Testis (tissue), 2 donors: ENCODE measurements at regions not wholly inside any gene's neighbourhood (a gene's known extent, or its start where the extent isn't known, plus 50 kb on each side); places are given as distances from the start of the nearest gene placed in this dataset.

Experiments used
- DNase-seq: peaks from one replicate; pipeline ENCODE4 v3.0.0-alpha.2; 2019
- H3K27ac ChIP-seq, 2 donors: fragments of 200-600 bp; sonication (generic); one replicate each; pipeline ENCODE4 v1.5.1; 2019
- H3K27me3 ChIP-seq: fragments of 200-600 bp; sonication (generic); one replicate; pipeline ENCODE4 v1.5.1; 2019
- H3K36me3 ChIP-seq: fragments of 200-600 bp; sonication (generic); one replicate; pipeline ENCODE4 v1.5.1; 2017; ENCODE audit warnings: low read depth; ENCODE audit errors: missing control alignments
- H3K4me1 ChIP-seq: fragments of 200-600 bp; sonication (generic); one replicate; pipeline ENCODE4 v1.5.1; 2019
- H3K4me3 ChIP-seq, 2 donors: fragments of 200-600 bp; sonication (generic); one replicate each; pipeline ENCODE4 v1.5.1; 2017 to 2019
- H3K9me3 ChIP-seq: fragments of 200-600 bp; sonication (generic); one replicate; pipeline ENCODE4 v1.5.1; 2017
- POLR2A ChIP-seq: fragments of 450-650 bp; IDR thresholded peaks from one replicate; pipeline ENCODE4 v1.6.1; 2017; ENCODE audit warnings: antibody characterized with exemption, mild to moderate bottlenecking, moderate library complexity
- WGBS, 2 donors: methylation state at CpG; one replicate each; pipeline ENCODE4 v1.1.5; 2018; 5-methylcytosine and 5-hydroxymethylcytosine counted together
- intact Hi-C: fragments of 100-400 bp; cut with DNase I; formaldehyde crosslinking; loops from one replicate; pipeline ENCODE4 v1.15.1; 2023; ENCODE audit warnings: low total_unique reads
- TF ChIP-seq, protein P1 (sequence below), 3 experiments: fragments of 450-650 bp in 2 of 3; fragments of 200-600 bp in 1 of 3; sonication (generic) in 1 of 3; IDR thresholded peaks; one replicate each; pipeline ENCODE4 v1.5.1; 2016 to 2019; ENCODE audit warnings: antibody characterized with exemption in 3 of 3, mild to moderate bottlenecking in 2 of 3, moderate library complexity in 1 of 3

DNA sequence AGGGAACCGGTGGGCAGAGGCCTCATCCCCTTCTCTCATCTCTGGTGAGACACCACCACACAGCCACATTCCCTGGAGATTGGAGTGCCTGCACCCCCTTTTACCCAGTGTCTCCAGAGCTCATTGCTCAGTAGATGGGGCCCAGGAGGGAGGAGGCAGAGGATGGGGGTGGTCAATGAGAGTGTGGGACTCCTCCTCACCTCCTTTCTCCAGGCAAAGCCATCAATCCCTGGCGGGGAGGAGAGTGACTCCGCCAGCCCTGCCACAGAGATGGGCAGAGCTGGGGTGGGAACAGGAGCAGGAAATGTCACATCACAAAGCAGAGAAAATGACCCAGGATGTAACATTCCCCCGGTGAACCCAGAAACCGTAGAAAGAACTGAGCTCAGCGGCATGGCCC lies 117.2 kb downstream of the MATN1 start:
- Histone ChIP-seq H3K9me3 (no peaks in the 10 kb centered on the region), H3K27me3 (no peaks in the 10 kb centered on the region), H3K4me1 (no peaks in the 10 kb centered on the region), H3K4me3 (no peak overlapping the region), H3K27ac (no peak overlapping the region), H3K36me3 (no peaks in the 10 kb centered on the region)
- intact Hi-C loops, result no loop called here
- WGBS, 2 donors, result 61 to 73% methylated on average over 4 to 6 of the region's 6 CpGs
- TF ChIP-seq, protein P1, sequence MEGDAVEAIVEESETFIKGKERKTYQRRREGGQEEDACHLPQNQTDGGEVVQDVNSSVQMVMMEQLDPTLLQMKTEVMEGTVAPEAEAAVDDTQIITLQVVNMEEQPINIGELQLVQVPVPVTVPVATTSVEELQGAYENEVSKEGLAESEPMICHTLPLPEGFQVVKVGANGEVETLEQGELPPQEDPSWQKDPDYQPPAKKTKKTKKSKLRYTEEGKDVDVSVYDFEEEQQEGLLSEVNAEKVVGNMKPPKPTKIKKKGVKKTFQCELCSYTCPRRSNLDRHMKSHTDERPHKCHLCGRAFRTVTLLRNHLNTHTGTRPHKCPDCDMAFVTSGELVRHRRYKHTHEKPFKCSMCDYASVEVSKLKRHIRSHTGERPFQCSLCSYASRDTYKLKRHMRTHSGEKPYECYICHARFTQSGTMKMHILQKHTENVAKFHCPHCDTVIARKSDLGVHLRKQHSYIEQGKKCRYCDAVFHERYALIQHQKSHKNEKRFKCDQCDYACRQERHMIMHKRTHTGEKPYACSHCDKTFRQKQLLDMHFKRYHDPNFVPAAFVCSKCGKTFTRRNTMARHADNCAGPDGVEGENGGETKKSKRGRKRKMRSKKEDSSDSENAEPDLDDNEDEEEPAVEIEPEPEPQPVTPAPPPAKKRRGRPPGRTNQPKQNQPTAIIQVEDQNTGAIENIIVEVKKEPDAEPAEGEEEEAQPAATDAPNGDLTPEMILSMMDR (IDR thresholded peaks at IDR 0.05), result no peak
- no peak for TF ChIP-seq POLR2A
- no peak for DNase-seq

DNA sequence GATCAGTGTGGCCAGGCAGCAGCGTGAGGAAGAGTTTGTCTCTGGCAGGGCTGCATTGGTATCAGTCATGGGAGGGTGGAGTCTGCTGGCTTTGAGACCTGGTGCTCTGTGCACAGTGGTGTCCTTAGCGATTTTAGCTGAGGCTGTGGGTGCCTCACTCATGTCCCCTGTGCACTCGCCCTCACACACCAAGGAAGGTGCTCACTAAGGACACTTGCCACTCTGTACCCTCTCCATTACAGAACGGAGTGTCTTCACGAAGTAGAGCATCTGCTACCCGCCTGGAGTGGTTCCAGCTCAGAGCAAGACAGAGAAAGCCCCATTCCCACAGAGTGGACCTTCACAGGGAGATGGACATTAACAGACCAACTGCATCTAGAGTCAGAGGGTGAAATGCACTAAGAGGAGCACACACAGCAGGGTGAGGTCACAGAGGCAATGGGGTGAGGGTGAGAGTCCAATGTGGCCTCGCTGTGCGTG lies 117.9 kb downstream of the MATN1 start:
- no peak for DNase-seq
- 66 to 85% methylated on average over 5 to 8 of the region's 8 CpGs for WGBS, 2 donors
- intact Hi-C loops, result no loop called here

DNA sequence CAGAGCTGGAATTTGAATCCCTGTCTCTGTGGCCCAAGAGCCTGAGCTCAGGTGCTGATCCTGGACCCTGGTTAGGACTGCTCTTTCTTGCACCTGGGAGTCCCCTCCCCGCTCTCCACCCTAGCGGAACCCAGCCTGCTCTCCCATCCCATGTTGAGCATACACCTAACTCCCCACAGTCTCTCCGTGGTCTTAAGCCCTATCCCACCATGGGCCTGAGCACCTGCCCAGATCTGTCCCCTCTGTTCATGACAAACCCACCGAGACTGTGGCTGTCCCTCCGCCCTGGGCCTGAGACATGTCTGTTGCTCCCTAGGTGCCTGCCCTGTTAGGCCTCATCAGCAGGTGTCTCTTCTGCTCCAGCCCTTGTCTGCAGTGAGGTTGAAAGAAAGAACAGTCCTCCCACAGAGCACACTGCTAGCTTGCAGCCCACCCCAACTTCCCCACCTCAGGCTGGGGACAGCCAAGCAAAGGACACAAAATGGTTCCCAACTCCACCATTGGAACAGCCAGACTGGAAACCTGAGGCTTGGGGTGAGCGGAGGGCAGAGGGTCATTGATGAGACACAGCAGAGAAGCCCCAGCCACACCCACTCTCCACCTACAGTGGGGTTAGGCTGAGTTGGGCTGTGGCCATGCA lies 118.5 kb downstream of the MATN1 start:
- H3K36me3 ChIP-seq, result no peaks in the 10 kb centered on the region
- H3K4me3 ChIP-seq, result no peak overlapping the region
- no peak for DNase-seq
- TF ChIP-seq, protein P1 (IDR thresholded peaks at IDR 0.05), result no peak
- no peak for TF ChIP-seq POLR2A
- intact Hi-C loops, result no loop called here
- WGBS, 2 donors, result 77 to 79% methylated on average over 6 of the region's 6 CpGs
- no peaks in the 10 kb centered on the region for H3K9me3 ChIP-seq
- no peak overlapping the region for H3K27ac ChIP-seq
- H3K27me3 ChIP-seq, result no peaks in the 10 kb centered on the region
- no peaks in the 10 kb centered on the region for H3K4me1 ChIP-seq

More for the DNA sequence above, 117.9 kb downstream of the MATN1 start:
- Histone ChIP-seq H3K36me3 (no peaks in the 10 kb centered on the region), H3K4me3 (no peak overlapping the region), H3K9me3 (no peaks in the 10 kb centered on the region), H3K27ac (no peak overlapping the region), H3K4me1 (no peaks in the 10 kb centered on the region), H3K27me3 (no peaks in the 10 kb centered on the region)
- TF ChIP-seq, protein P1 (IDR thresholded peaks at IDR 0.05), result no peak
- TF ChIP-seq POLR2A, result no peak

DNA sequence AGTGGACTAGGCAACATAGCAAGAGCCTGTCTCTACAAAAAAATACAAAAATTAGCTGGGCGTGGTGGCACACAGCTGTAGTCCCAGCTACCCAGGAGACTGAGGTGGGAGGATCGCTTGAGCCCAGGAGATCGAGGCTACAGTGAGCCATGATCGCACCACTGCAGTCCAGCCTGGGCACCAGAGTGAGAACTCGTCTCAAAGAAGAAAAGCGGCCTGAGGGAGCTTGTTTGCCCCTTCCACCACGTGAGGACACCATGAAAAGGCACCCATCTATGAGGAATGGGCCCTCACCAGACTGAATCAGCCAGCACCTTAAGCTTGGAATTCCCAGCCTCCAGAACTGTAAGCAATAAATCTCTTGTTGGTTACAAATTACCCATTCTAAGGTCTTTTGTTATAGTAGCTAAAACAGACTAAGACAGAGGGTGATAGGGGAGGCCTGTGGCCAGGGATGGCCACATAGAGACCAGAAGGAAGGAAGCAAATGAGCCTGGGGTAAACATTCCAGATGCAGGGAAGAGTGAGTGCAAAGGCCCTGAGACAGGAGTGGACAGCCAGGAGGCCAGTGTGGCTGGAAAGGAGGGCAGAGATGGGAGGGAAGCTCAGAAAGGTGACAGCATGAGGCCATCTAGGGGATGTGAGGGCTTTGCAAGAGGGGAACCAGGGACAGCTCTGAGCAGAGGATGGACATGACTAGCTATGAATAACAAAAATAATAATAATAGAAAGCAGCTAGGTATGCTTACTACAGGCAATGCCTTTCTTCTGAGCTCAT lies 120.1 kb downstream of the MATN1 start:
- no peaks in the 10 kb centered on the region for H3K9me3 ChIP-seq
- no peak for TF ChIP-seq POLR2A
- TF ChIP-seq, protein P1 (IDR thresholded peaks at IDR 0.05), result no peak
- no peaks in the 10 kb centered on the region for H3K36me3 ChIP-seq
- no peaks in the 10 kb centered on the region for H3K27me3 ChIP-seq
- 78% methylated on average over 4 to 7 of the region's 7 CpGs for WGBS, 2 donors
- no peak for DNase-seq
- H3K4me3 ChIP-seq, result no peak overlapping the region
- H3K27ac ChIP-seq, result no peak overlapping the region
- intact Hi-C loops, result no loop called here
- H3K4me1 ChIP-seq, result no peaks in the 10 kb centered on the region
